GM12878 (cell line): ENCODE measurements at regions not wholly inside any gene's neighbourhood (a gene's known extent, or its start where the extent isn't known, plus 50 kb on each side); places are given as distances from the start of the nearest gene placed in this dataset.

ENCODE experiments used
- ATAC-seq: fragments of 200-7000 bp; cut with Tn5 transposase; 3 replicates; pipeline ENCODE4 v1.9.1; 2020; ENCODE audit warnings: mild to moderate bottlenecking, moderate library complexity
- BruUV-seq: library from RNA; stranded (reverse); fragments of 400-500 nt; replicated peaks from 2 replicates; lab custom pipeline; 2021; lab: Mats Ljungman, UMichigan
- CTCF ChIA-PET: fragments of 300-600 bp; sonication (Branson Sonifier 250); formaldehyde crosslinking; extraction: SDS; loops from one replicate; lab custom pipeline; 2021; ENCODE audit warnings: inconsistent platforms; lab: Yijun Ruan, JAX
- POLR2A ChIA-PET: fragments of 350-600 bp; formaldehyde crosslinking; extraction: SDS; loops from one replicate; lab custom pipeline; 2021; ENCODE audit warnings: inconsistent platforms; lab: Charles Lee
- RAD21 ChIA-PET: fragments of 300-600 bp; sonication (Branson Sonifier 250); formaldehyde crosslinking; loops from one replicate; lab custom pipeline; 2023; ENCODE audit warnings: antibody characterized with exemption; ENCODE audit not compliant: unreplicated experiment; lab: Charles Lee
- SMC1A ChIA-PET: fragments of 300-600 bp; sonication (Branson Sonifier 250); formaldehyde crosslinking; loops from one replicate; lab custom pipeline; 2023; ENCODE audit not compliant: unreplicated experiment, uncharacterized antibody; lab: Charles Lee
- DNase-seq: peaks from one replicate; pipeline ENCODE4 v3.0.0-alpha.2; 2011; ENCODE audit warnings: low read depth, low spot score
- FAIRE-seq: peaks from 3 replicates; lab custom pipeline; 2011; peaks lifted over from hg19 to GRCh38; lab: Jason Lieb, UNC
- H2AFZ ChIP-seq: 2 replicates; pipeline ENCODE4 v1.6.0; 2011; ENCODE audit warnings: low read depth, low read length, control low read depth; ENCODE audit not compliant: control insufficient read depth
- H3K27ac ChIP-seq: 2 replicates; pipeline ENCODE4 v1.5.1; 2011; ENCODE audit warnings: control low read depth; ENCODE audit not compliant: control insufficient read depth, insufficient read depth
- H3K27me3 ChIP-seq, 2 experiments: replicated peaks in 1 of 2; 2 replicates each; pipeline versions ENCODE4 v1.6.0 to v1.6.1; 2011; ENCODE audit warnings: low read length in 1 of 2; ENCODE audit not compliant: control insufficient read depth in 2 of 2, insufficient read depth in 2 of 2
- H3K36me3 ChIP-seq, 2 experiments: 2 replicates each; pipeline ENCODE4 v1.5.1; 2011; ENCODE audit warnings: low read length in 1 of 2; ENCODE audit not compliant: control insufficient read depth in 2 of 2, insufficient read depth in 2 of 2
- H3K4me1 ChIP-seq: 2 replicates; pipeline ENCODE4 v1.6.1; 2011; ENCODE audit warnings: mild to moderate bottlenecking, low read length, moderate library complexity, mixed read lengths; ENCODE audit not compliant: control insufficient read depth, insufficient read depth
- H3K4me2 ChIP-seq: 2 replicates; pipeline ENCODE4 v1.6.0; 2011; ENCODE audit warnings: control low read depth; ENCODE audit not compliant: control insufficient read depth, insufficient read depth
- H3K4me3 ChIP-seq: fragments of 200-600 bp; sonication (generic); 2 replicates; pipeline ENCODE4 v1.5.1; 2016
- H3K79me2 ChIP-seq: 2 replicates; pipeline ENCODE4 v1.6.0; 2011; ENCODE audit warnings: low read length; ENCODE audit not compliant: control insufficient read depth, insufficient read depth
- H3K9ac ChIP-seq: 2 replicates; pipeline ENCODE4 v1.8.0; 2011; ENCODE audit warnings: low read length, control low read depth, mixed read lengths; ENCODE audit not compliant: control insufficient read depth, insufficient read depth
- H3K9me3 ChIP-seq: replicated peaks from 3 replicates; pipeline ENCODE4 v1.5.1; 2011; ENCODE audit warnings: mild to moderate bottlenecking, low read length; ENCODE audit not compliant: control insufficient read depth, insufficient read depth
- H4K20me1 ChIP-seq: 2 replicates; pipeline ENCODE4 v1.6.0; 2011; ENCODE audit not compliant: control insufficient read depth, insufficient read depth
- FOXM1 ChIP-seq: IDR thresholded peaks from 2 replicates; pipeline ENCODE4 v1.6.1; 2012; ENCODE audit warnings: low read depth, mild to moderate bottlenecking, inconsistent platforms, low read length, moderate library complexity
- HCFC1 ChIP-seq: fragments of 150-350 bp; IDR thresholded peaks from 2 replicates; pipeline ENCODE4 v1.6.1; 2014; ENCODE audit warnings: low read length
- KDM1A ChIP-seq: fragments of 200-600 bp; sonication (generic); IDR thresholded peaks from 2 replicates; pipeline ENCODE4 v1.6.1; 2016; ENCODE audit warnings: borderline replicate concordance
- MAX ChIP-seq: IDR thresholded peaks from 2 replicates; pipeline ENCODE4 v1.6.1; 2012; ENCODE audit warnings: low read depth, low read length, improper control_type of control experiment
- NBN ChIP-seq: fragments of 450-650 bp; IDR thresholded peaks from 2 replicates; pipeline ENCODE4 v1.6.1; 2016
- NFYA ChIP-seq: IDR thresholded peaks from 2 replicates; pipeline ENCODE4 v1.6.1; 2011; ENCODE audit warnings: low read depth, mild to moderate bottlenecking, low read length, improper control_type of control experiment, borderline replicate concordance
- NR2C1 ChIP-seq: fragments of 450-650 bp; IDR thresholded peaks from 2 replicates; pipeline ENCODE4 v1.6.1; 2017; ENCODE audit warnings: antibody characterized with exemption, mild to moderate bottlenecking, moderate library complexity
- SREBF1 ChIP-seq: IDR thresholded peaks from 2 replicates; pipeline ENCODE4 v1.6.1; 2012; ENCODE audit warnings: mild to moderate bottlenecking, low read length
- TCF7 ChIP-seq: IDR thresholded peaks from 2 replicates; pipeline ENCODE4 v1.6.1; 2014; ENCODE audit warnings: antibody characterized with exemption, borderline replicate concordance
- ZNF207 ChIP-seq: fragments of 450-650 bp; IDR thresholded peaks from 2 replicates; pipeline ENCODE4 v1.6.1; 2014; ENCODE audit warnings: antibody characterized with exemption, mild to moderate bottlenecking, borderline replicate concordance
- ZNF687 ChIP-seq: fragments of 450-650 bp; IDR thresholded peaks from 2 replicates; pipeline ENCODE4 v1.6.1; 2017; ENCODE audit warnings: mild to moderate bottlenecking, moderate library complexity
- WGBS: methylation state at CpG from one replicate; pipeline ENCODE4 v1.1.6; 2016; ENCODE audit warnings: low lambda C conversion rate; ENCODE audit not compliant: insufficient replicate concordance, insufficient coverage; ENCODE audit errors: missing lambda C conversion rate; 5-methylcytosine and 5-hydroxymethylcytosine counted together
- in situ Hi-C: fragments of 300-500 bp; cut with MboI; formaldehyde crosslinking; loops from 9 replicates; pipeline ENCODE4 v1.14.3; 2018; ENCODE audit warnings: mixed read lengths
- intact Hi-C: fragments of 100-400 bp; cut with micrococcal nuclease; formaldehyde crosslinking; loops from one replicate; pipeline ENCODE4 v1.14.2; 2022; ENCODE audit not compliant: unreplicated experiment

GRCh38 chr9:88076286-88077070 lies 61.8 kb downstream of the SPATA31C2 start:
- H3K4me2 ChIP-seq, result no peak overlapping the region
- H3K36me3 ChIP-seq, result no peaks in the 10 kb centered on the region
- DNase-seq (no peak), ATAC-seq (no peak), FAIRE-seq (no peak)
- no peaks in the 10 kb centered on the region; the same call in 2 of the 3 replicates for H3K9me3 ChIP-seq
- H3K27me3 ChIP-seq, result peaks cover 0 to 3% of the 10 kb centered on the region in 2 experiments; a peak in 2 of 4 replicates
- no peak overlapping the region for H3K4me3 ChIP-seq
- ChIA-PET RAD21 (interaction anchor here (0.6 kb wide), 1 partner anchor 1836 kb away, joined by 4 read pairs; no protein-coding TSS in a partner anchor), POLR2A (no interaction called here), CTCF (interaction anchor here (1.1 kb wide), 1 partner anchor 502 kb away, joined by 3 read pairs; no protein-coding TSS in a partner anchor), SMC1A (no interaction called here)
- H3K27ac ChIP-seq, result no peak overlapping the region
- 27% methylated on average over 43 of the region's 57 CpGs for WGBS
- in situ Hi-C loops (no loop called here), intact Hi-C loops (no loop called here)
- H3K4me1 ChIP-seq, result no peaks in the 10 kb centered on the region
- H3K9ac ChIP-seq, result no peak overlapping the region
- no peaks in the 10 kb centered on the region for H3K79me2 ChIP-seq
- no peaks in the 10 kb centered on the region for H4K20me1 ChIP-seq
- BruUV-seq, result no TSS peak
- H2AFZ ChIP-seq, result no peak overlapping the region
- TF ChIP-seq MAX (no peak), FOXM1 (no peak), SREBF1 (no peak), TCF7 (no peak), NBN (no peak), KDM1A (no peak), NR2C1 (no peak), HCFC1 (no peak), NFYA (no peak), ZNF687 (no peak), ZNF207 (no peak)
